HG02840 (cell line): ENCODE measurements at regions not wholly inside any gene's neighbourhood (a gene's known extent, or its start where the extent isn't known, plus 50 kb on each side); places are given as distances from the start of the nearest gene placed in this dataset.
"Not testable (repeated sequence)": the region's sequence is repeated elsewhere in the genome, so short reads cannot be mapped to it uniquely, and the experiment has no call there.

ENCODE experiments used
- ATAC-seq: cut with Tn5 transposase; IDR thresholded peaks from one replicate; pipeline ENCODE4 v1.9.1; 2021; ENCODE audit warnings: mild to moderate bottlenecking, moderate library complexity, moderate number of reproducible peaks; ENCODE audit not compliant: unreplicated experiment, low FRiP score

DNA sequence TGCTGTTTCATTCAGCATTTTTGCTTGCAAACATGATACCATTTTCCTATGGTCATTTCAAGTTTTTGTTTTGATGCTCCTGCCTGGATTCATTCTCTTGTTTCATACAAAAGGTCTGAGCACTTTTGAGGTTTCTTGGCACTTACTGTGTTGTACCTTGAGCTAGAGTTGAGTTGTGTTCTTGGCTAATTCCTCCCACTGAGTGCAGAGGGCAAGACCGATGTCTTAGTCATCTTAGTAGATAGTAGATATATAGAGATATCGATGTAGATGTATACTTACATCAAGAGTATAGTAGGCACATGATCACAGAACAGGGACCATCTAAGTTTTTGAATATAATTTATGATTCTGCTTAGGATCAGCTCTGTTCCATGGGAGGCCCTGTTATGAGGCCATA lies 366.6 kb downstream of the OSTF1 start:
- no peak for ATAC-seq

GRCh38 chr9:75455444-75455921 lies 367.2 kb downstream of the OSTF1 start:
- ATAC-seq, result peak; percentile 96

- ATAC-seq, result no peak
These were observed 368.4 kb downstream of the OSTF1 start for GRCh38 chr9:75456698-75457097.

DNA sequence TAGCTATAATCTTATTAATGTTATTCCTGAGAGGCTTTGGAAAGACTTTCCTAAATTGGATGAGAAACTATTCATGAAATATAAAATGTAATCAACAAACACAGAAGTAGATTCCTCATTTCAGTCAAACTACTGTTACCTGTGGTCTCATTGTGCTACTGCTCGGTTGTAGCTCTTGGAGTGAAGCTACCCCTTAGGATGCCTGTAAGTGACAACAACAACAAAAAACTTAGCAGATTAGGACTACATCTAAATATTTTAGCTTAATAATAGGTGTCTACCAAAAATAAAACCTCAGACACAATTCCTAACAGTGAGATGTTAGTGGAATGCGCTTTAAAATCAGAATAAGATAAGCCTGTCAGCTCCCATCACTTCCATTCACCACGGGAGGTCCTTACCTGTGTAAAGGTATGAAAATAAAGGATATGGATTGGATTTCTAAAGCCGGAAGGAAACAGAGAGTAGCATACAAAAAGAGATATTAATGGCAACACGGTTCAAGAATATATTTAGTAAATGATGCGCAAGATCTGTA lies 369.2 kb downstream of the OSTF1 start:
- no peak for ATAC-seq

DNA sequence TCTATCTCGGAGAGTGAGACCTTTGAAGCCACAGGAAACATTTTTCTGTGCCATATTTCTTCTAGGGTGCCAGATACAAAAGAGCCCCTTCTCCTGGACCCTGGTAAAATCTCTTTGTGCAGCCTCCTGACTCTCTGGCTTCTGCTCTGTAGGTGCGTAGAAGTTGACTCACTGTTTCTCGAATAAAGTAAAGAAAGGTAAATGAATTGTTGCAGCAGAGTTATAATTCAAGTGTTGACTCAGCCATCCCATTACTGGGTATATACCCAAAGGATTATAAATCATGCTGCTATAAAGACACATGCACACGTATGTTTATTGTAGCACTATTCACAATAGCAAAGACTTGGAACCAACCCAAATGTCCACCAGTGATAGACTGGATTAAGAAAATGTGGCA lies 371.0 kb downstream of the OSTF1 start:
- not testable (repeated sequence) for ATAC-seq

DNA sequence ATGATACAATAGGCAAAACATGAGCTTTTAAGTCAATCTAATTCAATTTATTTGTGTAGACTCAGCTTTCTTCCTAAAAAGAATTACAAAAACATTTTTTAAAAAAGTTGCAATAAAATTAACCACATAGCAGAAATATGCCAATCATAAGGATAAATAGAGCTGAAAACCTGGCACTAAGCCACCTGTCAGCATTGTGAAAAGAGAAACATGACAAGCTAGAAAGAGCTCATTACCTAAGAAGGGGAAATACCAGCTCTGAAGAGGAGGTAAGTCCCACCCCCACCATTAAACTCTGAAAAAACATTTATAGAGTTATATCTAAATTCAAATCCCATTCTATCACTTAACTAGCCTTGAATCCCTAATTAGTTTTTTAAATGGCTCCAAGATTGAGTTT lies 372.9 kb downstream of the OSTF1 start:
- no peak for ATAC-seq

DNA sequence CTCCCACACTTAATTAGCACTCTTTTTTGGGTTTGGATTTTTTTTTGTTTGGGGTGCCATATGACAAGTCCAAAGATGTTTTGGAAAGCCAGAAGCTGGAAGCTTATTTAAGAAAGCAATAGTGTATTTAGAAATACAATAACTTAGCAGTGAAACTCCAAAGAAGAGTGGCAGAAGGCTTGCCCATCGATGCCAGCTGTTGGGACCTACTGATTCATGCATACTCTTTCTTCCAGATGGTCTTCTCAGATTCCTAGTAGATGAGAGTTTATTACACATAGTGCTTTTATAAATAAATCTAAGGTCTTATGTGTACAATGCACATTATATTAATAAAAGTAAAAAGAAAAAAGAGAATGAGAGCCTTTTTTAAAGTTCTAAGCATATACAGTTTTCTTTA lies 374.6 kb downstream of the OSTF1 start:
- ATAC-seq, result no peak

GRCh38 chr9:75463871-75464270 lies 375.6 kb downstream of the OSTF1 start:
- ATAC-seq, result no peak

DNA sequence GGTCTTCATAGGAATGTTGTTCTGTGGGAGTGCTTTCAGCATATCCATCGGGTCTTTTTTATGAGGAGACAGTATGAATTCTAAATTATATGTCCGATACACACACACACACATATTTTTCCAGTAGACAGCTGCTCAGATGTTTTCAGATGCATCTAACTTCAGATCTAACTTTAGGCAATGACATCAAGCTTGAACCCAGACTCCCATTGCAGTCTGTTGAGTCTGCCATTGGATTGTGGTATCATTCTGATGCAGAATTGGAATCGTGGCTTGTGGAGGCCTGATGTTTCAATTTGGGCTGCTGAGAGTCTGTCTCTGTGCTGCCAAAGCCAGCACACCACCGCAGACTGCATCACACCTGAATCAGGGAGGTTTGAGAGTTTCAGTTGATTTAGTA lies 376.4 kb downstream of the OSTF1 start:
- ATAC-seq, result no peak

GRCh38 chr9:75467142-75467541 lies 378.8 kb downstream of the OSTF1 start:
- ATAC-seq, result no peak

- ATAC-seq, result no peak
These were observed 383.3 kb downstream of the OSTF1 start for GRCh38 chr9:75471549-75472114.

DNA sequence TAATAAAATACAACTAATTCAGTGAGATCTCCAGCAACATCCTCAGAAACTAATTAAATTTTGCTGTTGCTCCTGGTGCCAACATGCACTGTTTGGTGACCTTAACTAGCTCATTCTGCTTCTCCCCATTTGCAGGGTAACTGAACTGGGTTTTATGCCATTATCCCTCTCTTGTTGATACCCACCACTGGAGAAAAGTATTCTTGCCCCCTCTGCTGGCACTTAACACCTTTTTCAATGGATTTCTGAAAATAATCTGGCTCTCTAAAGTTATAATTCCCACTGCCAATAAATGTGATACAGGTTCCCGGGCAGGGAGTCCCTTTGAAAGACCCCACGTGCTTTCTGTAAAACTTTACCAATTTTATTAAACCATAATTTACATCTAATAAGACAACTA lies 394.3 kb downstream of the OSTF1 start:
- no peak for ATAC-seq

GRCh38 chr9:75483636-75484035 lies 395.3 kb downstream of the OSTF1 start:
- no peak for ATAC-seq

DNA sequence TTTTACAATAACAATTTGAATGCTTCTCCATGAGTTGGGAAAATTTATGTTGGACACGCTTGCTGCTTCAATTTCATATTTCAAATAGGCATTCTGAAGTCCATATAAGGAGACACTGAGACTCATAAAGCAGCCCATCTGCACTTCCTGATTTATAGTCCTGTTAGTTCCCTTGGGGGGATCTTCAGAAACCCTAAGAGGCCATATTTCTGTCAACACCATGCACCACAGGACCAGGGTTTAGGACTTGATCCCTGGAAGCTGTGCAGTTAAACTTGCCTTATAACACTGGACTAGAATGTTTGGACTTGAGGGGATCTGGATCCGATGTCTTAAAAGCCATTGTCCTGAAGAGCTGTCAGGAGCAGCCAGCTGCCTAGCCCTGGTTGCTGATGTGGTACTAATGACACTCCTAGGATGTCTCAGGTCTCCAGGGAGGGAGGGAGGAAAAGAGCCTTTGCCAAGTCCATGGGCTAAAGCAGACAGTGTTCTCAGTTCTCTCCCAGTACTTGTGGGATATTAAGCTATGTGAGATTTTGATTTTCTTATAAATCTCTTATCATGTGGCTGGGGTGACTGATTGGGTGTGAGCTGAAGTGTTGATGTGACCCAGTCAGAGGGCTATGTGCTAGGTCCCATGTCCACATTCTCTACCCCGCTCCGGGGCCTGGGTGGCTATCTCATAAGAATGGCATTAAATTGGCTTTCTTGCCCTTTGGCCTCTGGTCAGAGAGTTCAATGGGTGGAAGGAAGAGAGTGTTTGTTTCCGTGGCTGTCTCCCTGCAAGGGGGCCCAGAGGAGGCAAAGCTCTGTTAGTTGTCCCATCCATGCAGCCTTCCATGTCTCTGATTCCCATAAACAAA lies 399.8 kb downstream of the OSTF1 start:
- no peak for ATAC-seq

GRCh38 chr9:75488719-75489110 lies 400.4 kb downstream of the OSTF1 start:
- ATAC-seq, result no peak

DNA sequence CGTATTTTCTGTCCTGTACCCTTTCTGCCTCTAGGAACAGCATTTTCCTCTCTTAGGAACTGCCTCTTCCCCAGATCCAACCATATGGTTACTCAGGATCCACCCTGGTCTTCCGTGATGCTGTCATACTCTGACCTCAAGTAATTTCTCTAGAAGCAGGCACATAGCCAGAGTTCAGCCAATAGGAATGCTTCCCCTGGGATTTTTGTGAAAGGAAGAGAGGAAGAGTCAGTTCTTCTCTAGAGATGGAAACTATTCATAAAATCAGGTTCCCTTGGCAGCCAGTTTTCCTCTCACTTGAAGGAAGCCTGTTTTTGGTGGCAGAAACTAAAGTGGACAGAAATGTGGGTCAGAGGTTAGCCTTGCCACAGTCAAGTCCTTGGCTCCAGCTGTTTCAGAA lies 400.1 kb upstream of the PCSK5 start:
- ATAC-seq, result no peak

- ATAC-seq, result no peak
These were observed 398.9 kb upstream of the PCSK5 start for GRCh38 chr9:75491533-75491932.

GRCh38 chr9:75499812-75500211 lies 390.7 kb upstream of the PCSK5 start:
- no peak for ATAC-seq

DNA sequence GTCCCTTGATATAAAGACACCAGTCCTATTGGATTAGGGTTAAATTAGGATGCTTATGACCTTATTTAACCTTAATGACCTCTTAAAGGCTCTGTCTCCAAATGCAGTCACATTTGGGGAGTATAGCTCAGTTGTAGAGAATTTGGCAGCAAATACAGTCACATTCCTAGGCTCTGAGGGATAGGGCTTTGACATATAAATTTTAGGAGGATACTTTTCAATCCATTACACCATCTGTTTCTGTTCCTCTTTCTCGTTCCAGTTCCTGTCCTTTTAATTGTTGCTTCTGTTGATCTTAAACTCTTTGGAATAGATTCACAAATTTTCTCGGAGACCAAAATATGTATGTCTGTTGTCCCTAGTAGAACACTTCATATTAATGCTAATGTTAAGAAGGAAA lies 390.0 kb upstream of the PCSK5 start:
- ATAC-seq, result no peak

DNA sequence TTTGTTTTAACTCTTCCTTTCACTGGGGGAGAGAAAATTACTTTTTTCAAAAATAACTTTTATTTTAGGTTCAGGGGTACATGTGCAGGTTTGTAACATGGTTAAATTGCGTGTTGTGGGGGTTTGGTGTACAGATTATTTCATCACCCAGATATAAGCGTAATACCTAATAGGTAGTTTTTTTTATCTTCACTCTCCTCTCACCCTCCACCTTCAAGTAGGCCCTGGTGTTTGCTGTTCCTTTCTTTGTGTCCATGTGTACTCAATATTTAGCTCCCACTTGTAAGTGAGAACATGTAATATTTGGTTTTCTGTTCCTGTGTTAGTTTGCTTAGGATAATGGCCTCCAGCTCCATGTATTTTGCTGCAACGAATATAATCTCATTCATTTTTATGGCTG lies 389.5 kb upstream of the PCSK5 start:
- not testable (repeated sequence) for ATAC-seq

- no peak for ATAC-seq
These were observed 385.8 kb upstream of the PCSK5 start for GRCh38 chr9:75504721-75505120.

DNA sequence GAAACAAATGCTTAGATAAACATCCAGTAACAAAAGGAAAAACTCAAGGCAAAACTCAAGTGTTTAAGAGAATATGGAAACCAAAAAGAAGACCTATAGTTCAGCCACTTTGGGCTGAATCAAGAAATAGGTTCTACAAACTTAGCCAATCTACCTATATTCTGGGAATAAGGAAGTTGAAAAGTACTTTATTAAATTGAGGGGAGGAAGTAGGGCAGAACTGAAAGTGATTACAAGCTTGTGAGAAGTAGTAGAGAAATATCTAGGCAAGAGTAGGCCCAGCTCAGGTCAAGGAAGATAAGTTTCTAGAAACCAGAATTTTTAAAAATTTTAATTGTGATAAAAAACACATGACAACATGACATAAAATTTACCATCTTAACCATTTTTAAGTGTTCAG lies 384.8 kb upstream of the PCSK5 start:
- ATAC-seq, result no peak
